HG03108 (cell line): ENCODE measurements at regions not wholly inside any gene's neighbourhood (a gene's known extent, or its start where the extent isn't known, plus 50 kb on each side); places are given as distances from the start of the nearest gene placed in this dataset.
"Not testable (repeated sequence)": the region's sequence is repeated elsewhere in the genome, so short reads cannot be mapped to it uniquely, and the experiment has no call there.

Experiments used
- ATAC-seq: cut with Tn5 transposase; IDR thresholded peaks from one replicate; pipeline ENCODE4 v1.9.1; 2021; ENCODE audit warnings: moderate library complexity; ENCODE audit not compliant: unreplicated experiment

DNA sequence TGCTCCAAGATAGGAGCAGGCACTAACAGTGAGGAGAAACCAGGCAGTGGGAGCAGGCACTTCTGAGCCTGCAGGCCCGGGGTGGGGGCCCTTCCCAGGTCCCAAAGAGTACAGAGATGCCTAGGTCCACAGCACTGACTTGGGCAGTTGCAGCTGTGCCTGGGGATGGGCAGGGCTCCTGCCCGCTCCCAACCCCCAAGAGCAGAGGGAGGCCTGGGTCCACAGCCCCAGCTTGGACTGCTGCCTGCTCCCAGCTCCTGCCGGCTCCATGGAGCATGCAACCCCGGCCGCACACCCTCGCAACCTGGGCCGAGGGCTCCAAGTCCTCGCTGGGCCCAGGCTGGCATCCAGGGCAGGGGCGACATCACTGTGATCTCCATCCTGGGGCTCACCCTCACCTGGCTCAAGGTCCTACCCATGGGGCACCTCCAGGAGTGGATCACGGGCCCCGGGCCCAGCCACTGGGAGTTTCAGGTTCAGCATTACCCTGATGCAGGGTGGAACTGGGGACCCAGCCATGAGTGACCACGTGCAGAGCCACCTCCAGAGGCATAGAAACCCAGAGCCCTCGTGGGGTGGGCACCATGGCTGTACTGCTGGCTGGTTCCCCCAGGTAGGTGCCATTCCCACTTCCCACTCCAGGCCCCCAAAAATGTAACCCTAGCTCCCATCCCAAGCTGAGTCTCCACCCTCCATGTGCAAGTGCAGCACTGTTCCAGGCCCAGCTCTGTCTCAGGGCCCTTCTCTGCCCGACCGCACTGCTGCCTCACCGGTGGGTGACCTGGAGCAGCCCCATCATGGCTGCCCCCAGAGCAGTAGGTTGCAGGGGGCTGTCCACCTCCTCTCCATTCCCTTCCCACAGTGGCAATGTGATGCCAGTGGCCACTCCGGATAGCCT, 325.6 kb downstream of the NR4A2 start:
- no peak for ATAC-seq

DNA sequence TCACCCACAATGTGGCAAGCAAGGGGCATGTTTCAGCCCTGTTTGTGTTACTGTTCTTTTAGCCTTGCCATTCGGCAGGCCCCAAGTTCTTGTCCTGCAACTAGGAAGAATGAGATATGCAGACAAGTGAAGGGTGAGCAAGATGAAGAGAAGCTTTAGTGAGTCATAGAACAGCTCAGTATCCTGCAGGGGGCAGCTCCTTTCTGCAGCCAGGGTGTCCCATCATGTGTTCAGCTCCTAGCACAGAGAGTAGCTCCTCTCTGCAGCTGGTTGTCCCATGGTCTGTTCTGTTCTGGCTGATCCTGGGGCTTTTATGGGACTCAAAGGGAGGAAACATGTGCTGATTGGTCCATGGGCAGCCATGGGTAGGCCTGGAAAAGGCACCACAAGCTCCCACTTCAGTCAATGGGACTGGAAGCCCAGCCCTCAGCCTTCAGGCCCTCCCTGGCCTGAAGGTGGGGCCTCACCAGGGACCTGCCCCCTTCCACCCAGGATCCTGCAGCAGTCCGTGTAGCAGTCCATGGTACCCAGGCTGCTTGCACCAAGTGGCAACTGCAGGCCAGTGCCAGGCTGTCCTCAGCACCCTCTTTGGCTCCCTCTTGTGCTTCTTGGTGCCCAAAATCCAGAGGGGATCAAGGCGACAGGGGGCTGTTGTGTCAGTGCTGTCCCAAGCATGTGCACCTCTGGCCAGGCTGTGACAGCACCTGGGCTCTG, 326.4 kb downstream of the NR4A2 start:
- no peak for ATAC-seq

DNA sequence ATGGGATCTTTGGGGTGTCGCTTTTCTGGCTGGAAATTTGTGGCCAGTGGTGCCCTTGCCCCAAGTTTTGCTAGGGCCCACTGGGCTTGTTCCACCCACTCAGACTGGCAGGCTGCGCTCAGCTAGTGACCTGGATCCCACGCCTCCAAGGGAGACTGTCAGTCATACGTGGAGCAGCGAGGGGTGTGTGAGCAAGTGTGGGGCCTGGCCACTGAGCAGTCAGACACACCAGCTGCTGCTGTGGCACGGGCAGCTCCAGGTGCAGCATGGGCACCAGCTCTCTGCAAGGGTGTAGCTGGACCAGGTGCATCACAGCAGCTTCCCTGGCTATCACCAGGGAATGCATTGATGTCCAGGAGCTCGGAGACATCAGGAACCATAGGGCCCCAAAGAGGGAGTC, 327.0 kb downstream of the NR4A2 start:
- ATAC-seq = no peak

GRCh38 chr2:156004459-156004858, 328.1 kb downstream of the NR4A2 start:
- no peak for ATAC-seq

- ATAC-seq = no peak
These were observed 328.7 kb downstream of the NR4A2 start for GRCh38 chr2:156003780-156004179.

GRCh38 chr2:156001851-156002250, 330.7 kb downstream of the NR4A2 start:
- ATAC-seq = no peak

GRCh38 chr2:155997538-155997937, 335.0 kb downstream of the NR4A2 start:
- ATAC-seq = no peak

DNA sequence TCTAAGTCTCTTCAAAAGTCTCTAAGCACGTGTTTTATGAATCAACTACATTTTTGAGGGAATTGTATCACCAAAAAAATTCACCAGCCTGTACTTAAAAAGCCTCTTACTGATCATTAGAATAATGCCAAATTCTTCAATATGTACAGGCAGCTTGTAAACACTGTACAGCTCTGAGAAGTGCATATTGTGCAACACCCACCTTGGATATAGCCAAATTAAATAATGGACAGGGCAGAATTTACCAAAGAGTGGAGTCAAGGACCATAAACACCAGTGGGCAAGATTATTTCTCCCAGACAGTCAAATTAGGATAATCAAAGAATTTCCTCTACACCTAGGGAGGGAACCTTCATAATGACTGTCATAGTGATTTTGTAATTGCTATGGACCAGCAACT, 338.2 kb downstream of the NR4A2 start:
- ATAC-seq = no peak

DNA sequence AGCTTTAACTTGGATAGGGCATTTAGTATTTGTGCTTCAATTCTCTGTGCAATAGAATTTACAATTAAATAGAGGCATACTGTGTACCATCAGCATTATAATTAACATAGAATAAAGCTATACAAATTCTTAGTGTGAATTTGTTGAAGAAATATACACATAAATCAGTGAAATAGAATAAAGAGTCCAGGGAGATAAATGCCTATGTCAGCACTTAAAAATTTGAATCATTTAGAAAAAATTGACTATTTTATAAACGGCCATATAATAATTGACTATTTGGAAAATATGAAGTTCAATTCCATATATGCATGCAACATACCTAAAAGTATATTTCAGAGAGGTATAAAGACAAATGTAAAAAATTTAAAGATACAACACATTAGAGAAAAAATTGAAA, 348.7 kb downstream of the NR4A2 start:
- no peak for ATAC-seq

- no peak for ATAC-seq
These were observed 350.4 kb downstream of the NR4A2 start for GRCh38 chr2:155982135-155982534.

- ATAC-seq = no peak
These were observed 351.5 kb downstream of the NR4A2 start for GRCh38 chr2:155980941-155981560.

DNA sequence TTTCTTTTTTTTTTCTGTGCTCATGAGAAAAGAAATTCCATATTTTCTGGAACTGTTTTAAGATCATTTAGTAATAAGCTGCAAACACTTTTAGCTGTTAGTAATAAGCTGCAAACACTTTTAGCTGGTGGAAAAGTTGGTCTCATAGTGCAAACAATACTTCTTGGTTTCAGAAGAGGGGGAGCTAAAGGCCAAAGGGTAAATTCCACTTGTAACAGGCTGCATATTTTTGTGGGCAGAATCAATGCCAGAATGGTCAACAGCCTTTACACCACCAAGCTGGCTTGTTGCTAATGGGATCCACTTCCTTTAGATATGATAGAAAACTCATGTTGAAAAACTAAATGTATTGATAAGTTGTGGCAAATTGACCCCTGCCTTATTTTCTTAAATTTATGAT, 356.8 kb downstream of the NR4A2 start:
- ATAC-seq = no peak

DNA sequence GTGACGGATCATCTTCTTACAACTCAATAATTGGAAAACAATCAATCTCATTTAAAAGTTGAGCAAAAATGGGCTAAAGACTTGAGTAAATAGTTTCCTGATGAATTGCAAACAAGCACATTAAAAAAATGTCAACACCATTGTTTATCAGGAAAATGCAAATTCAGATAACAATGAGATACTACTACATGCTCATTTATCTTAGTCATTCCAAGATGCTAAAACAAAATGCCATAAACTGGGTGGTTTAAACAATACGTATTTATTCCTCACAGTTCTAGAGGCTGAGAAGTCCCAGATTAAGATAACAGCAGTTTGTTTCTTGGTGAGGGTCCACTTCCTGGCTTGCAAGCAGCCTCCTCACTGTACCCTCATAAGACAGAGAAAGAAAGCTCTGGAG, 359.6 kb downstream of the NR4A2 start:
- ATAC-seq = no peak

GRCh38 chr2:155966064-155966471, 366.5 kb downstream of the NR4A2 start:
- not testable (repeated sequence) for ATAC-seq

DNA sequence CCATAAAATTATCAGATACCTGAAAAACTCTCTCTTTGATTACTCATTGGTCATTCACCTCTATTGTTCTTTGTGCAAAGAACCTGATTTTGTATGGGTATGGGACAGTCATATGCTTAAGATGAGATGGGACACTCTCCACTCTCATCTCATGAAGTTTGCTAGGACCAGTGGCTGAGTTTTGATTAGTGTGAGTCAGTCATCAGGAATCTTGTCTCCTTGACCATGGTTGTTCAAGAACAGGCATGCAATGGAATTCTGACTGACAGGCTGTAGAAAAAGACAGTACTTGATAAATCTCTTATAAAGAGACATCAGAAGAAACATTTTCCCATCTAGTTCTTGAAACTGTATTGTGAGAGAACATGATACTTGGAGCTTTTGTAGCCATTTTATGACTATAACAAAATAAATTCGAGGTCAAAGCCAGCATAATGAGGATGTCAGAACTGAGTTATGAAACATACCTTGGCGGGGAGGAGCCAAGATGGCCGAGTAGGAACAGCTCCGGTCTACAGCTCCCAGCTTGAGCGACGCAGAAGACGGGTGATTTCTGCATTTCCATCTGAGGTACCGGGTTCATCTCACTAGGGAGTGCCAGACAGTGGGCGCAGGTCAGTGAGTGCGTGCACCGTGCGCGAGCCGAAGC, 367.0 kb downstream of the NR4A2 start:
- ATAC-seq = no peak

GRCh38 chr2:155961641-155962040, 370.9 kb downstream of the NR4A2 start:
- no peak for ATAC-seq

DNA sequence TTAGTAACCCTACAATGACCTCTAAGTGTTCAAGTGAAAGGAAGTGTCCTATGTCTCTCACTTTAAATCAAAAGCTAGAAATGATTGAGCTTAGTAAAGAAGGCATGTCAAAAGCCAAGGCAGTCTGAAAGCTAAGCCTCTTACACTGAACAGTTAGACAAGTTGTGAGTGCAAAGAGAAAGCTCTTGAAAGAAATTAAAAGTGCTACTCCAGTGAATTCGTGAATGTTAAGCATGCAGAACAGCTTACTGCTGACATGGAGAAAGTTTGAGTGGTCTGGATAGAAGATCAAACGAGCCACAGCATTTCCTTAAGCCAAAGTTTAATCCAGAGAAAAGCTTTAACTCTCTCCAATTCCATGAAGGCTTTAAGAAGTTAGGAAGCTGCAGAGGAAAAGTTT, 373.7 kb downstream of the NR4A2 start:
- ATAC-seq = no peak

DNA sequence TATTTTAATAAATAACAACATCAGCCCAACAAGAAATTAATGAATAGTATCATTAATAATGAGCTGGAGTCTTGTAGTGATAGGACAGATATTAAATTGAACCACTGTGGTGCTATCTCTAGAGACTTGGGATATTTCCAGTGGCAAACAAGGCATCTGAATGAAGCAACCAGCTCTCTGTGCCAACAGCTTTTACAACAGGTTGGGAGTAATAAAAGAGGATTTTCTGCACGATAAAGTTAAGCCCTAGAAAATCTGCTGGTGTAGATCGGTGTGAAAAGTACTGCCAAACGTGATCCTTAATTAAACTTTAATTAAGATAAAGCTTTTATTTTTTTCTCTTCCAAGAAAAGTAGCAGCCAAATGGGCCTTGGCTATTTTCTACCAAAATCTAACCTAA, 385.5 kb downstream of the NR4A2 start:
- no peak for ATAC-seq

- no peak for ATAC-seq
These were observed 388.3 kb downstream of the NR4A2 start for GRCh38 chr2:155944218-155944617.

DNA sequence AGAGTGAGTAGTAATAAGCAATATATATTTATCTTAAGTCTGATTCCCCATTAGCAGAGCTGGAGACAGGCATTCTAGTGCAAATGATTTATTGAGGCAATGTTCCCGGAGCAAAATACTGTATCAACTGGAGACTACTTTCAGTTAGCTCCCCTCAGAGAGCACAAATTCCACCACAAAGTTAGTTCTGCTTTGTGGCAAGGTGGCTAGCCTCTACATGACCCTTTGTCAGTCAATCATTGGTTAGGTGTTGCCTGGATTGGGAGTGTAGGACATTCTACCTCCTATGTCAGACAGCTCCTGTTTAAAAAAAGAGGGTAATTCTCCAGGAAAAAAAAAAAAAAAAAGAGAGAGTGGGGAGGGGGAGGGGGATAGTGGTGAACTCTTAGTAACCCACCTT, 402.2 kb downstream of the NR4A2 start:
- no peak for ATAC-seq

- no peak for ATAC-seq
These were observed 415.1 kb downstream of the NR4A2 start for GRCh38 chr2:155917380-155917779.
